Neural cell (in vitro differentiated cells): ENCODE measurements at regions not wholly inside any gene's neighbourhood (a gene's known extent, or its start where the extent isn't known, plus 50 kb on each side); places are given as distances from the start of the nearest gene placed in this dataset.

Source experiments
- H2AFZ ChIP-seq: fragments of 200-600, 300-800 bp; sonication (generic), shearing (Covaris generic); 2 replicates; pipeline ENCODE4 v1.6.0; 2014; ENCODE audit warnings: low read depth, mild to moderate bottlenecking, antibody characterized with exemption, low read length, moderate library complexity
- H3F3A ChIP-seq: fragments of 200-600 bp; shearing (Covaris generic); 2 replicates; pipeline ENCODE4 v1.6.1; 2016; ENCODE audit warnings: mild to moderate bottlenecking, moderate library complexity, mixed read lengths, antibody characterized with exemption, low read length; ENCODE audit not compliant: insufficient read depth, poor library complexity, severe bottlenecking
- H3K27ac ChIP-seq: fragments of 200-600, 300-800 bp; sonication (generic), shearing (Covaris generic); 2 replicates; pipeline ENCODE4 v1.5.1; 2014; ENCODE audit warnings: mild to moderate bottlenecking, low read length, moderate library complexity
- H3K27me3 ChIP-seq: fragments of 300-800, 200-600 bp; sonication (generic), shearing (Covaris generic); 2 replicates; pipeline ENCODE4 v1.6.0; 2014; ENCODE audit warnings: mild to moderate bottlenecking, low read depth, low read length, moderate library complexity; ENCODE audit not compliant: insufficient read depth
- H3K36me3 ChIP-seq: fragments of 300-800, 200-600 bp; sonication (generic), shearing (Covaris generic); 2 replicates; pipeline ENCODE4 v1.5.1; 2014; ENCODE audit warnings: mild to moderate bottlenecking, antibody characterized with exemption, low read length, moderate library complexity; ENCODE audit not compliant: insufficient read depth
- H3K4me2 ChIP-seq: fragments of 300-800, 200-600 bp; sonication (generic), shearing (Covaris generic); 2 replicates; pipeline ENCODE4 v1.6.0; 2014; ENCODE audit warnings: mild to moderate bottlenecking, low read length
- H3K4me3 ChIP-seq: fragments of 300-800, 200-600 bp; sonication (generic), shearing (Covaris generic); 2 replicates; pipeline ENCODE4 v1.5.1; 2014; ENCODE audit warnings: mild to moderate bottlenecking, low read length, moderate library complexity
- H3K79me2 ChIP-seq: fragments of 200-600 bp; shearing (Covaris generic); replicated peaks from 2 replicates; pipeline ENCODE4 v1.6.0; 2014; ENCODE audit warnings: mild to moderate bottlenecking, low read length, moderate library complexity; ENCODE audit not compliant: insufficient read depth
- H3K9ac ChIP-seq: fragments of 300-800, 200-600 bp; sonication (generic), shearing (Covaris generic); 2 replicates; pipeline ENCODE4 v1.6.1; 2016; ENCODE audit warnings: mild to moderate bottlenecking, low read length, mixed read lengths
- H3K9me2 ChIP-seq: fragments of 200-600 bp; shearing (Covaris generic); 2 replicates; pipeline ENCODE4 v1.6.1; 2016; ENCODE audit warnings: mild to moderate bottlenecking, low read length, mixed read lengths; ENCODE audit not compliant: insufficient read depth
- H3K9me3 ChIP-seq: fragments of 200-600, 300-800 bp; sonication (generic), shearing (Covaris generic); 2 replicates; pipeline ENCODE4 v1.6.1; 2016; ENCODE audit warnings: mild to moderate bottlenecking, mixed run types, low read length, moderate library complexity, mixed read lengths
- H4K20me1 ChIP-seq: fragments of 200-600 bp; shearing (Covaris generic); 2 replicates; pipeline ENCODE4 v1.6.1; 2016; ENCODE audit warnings: mild to moderate bottlenecking, mixed run types; ENCODE audit not compliant: insufficient read depth
- CTCF ChIP-seq: fragments of 450-650 bp; IDR thresholded peaks from 2 replicates; pipeline ENCODE4 v1.5.1; 2014; ENCODE audit warnings: antibody characterized with exemption, mild to moderate bottlenecking, moderate library complexity; ENCODE audit not compliant: poor library complexity, severe bottlenecking
- EP300 ChIP-seq: fragments of 450-650 bp; conservative IDR thresholded peaks from 2 replicates; pipeline ENCODE4 v1.6.1; 2014; ENCODE audit warnings: antibody characterized with exemption, mild to moderate bottlenecking, moderate library complexity; ENCODE audit not compliant: poor library complexity, severe bottlenecking
- EZH2 ChIP-seq: fragments of 200-600, 300-800 bp; shearing (Covaris generic), sonication (generic); IDR thresholded peaks from 2 replicates; pipeline ENCODE4 v1.6.1; 2014; ENCODE audit warnings: antibody characterized with exemption, low read length, borderline replicate concordance, mild to moderate bottlenecking; ENCODE audit not compliant: insufficient read depth, poor library complexity, severe bottlenecking
- MXI1 ChIP-seq: fragments of 450-650 bp; conservative IDR thresholded peaks from 2 replicates; pipeline ENCODE4 v1.6.1; 2014; ENCODE audit warnings: antibody characterized with exemption, mild to moderate bottlenecking; ENCODE audit not compliant: poor library complexity, severe bottlenecking
- POLR2AphosphoS5 ChIP-seq: IDR thresholded peaks from 2 replicates; pipeline ENCODE4 v1.6.1; 2012
- REST ChIP-seq: IDR thresholded peaks from 2 replicates; pipeline ENCODE4 v1.6.1; 2012; ENCODE audit warnings: borderline replicate concordance
- SMC3 ChIP-seq: fragments of 450-650 bp; conservative IDR thresholded peaks from 2 replicates; pipeline ENCODE4 v1.6.1; 2014; ENCODE audit warnings: antibody characterized with exemption, mild to moderate bottlenecking, moderate library complexity; ENCODE audit not compliant: poor library complexity
- TAF1 ChIP-seq: IDR thresholded peaks from 2 replicates; pipeline ENCODE4 v1.6.1; 2012; ENCODE audit warnings: low read depth

- Histone ChIP-seq H3K9ac (no peak overlapping the region), H3K79me2 (no peaks in the 10 kb centered on the region), H3K9me3 (no peaks in the 10 kb centered on the region), H3K4me2 (no peak overlapping the region), H3K36me3 (no peaks in the 10 kb centered on the region), H3K27ac (no peak overlapping the region), H3K9me2 (no peaks in the 10 kb centered on the region), H2AFZ (no peak overlapping the region), H3K27me3 (no peaks in the 10 kb centered on the region), H3K4me3 (no peak overlapping the region), H3F3A (no peaks in the 10 kb centered on the region), H4K20me1 (no peaks in the 10 kb centered on the region)
- TF ChIP-seq POLR2AphosphoS5 (no peak), REST (no peak), EZH2 (no peak), CTCF (no peak), TAF1 (no peak)
These were observed 596.7 kb upstream of the UBE2E2 start for GRCh38 chr3:22606461-22606860.

- H3K36me3 ChIP-seq: no peaks in the 10 kb centered on the region
- no peak overlapping the region for H2AFZ ChIP-seq
- H3K9me3 ChIP-seq: no peaks in the 10 kb centered on the region
- no peaks in the 10 kb centered on the region for H3K79me2 ChIP-seq
- H4K20me1 ChIP-seq: no peaks in the 10 kb centered on the region
- no peak overlapping the region for H3K4me3 ChIP-seq
- TF ChIP-seq MXI1 (no peak), REST (no peak), EZH2 (no peak), TAF1 (no peak), CTCF (no peak), SMC3 (no peak), EP300 (no peak)
- no peak overlapping the region for H3K9ac ChIP-seq
- H3F3A ChIP-seq: no peaks in the 10 kb centered on the region
- no peak overlapping the region for H3K4me2 ChIP-seq
- no peak overlapping the region for H3K27ac ChIP-seq
- H3K9me2 ChIP-seq: no peaks in the 10 kb centered on the region
- no peaks in the 10 kb centered on the region for H3K27me3 ChIP-seq
These were observed 596.2 kb upstream of the UBE2E2 start for GRCh38 chr3:22606938-22607337.
